ENCODE measurements at regions not wholly inside any gene's neighbourhood (a gene's known extent, or its start where the extent isn't known, plus 50 kb on each side); places are given as distances from the start of the nearest gene placed in this dataset.

DNA sequence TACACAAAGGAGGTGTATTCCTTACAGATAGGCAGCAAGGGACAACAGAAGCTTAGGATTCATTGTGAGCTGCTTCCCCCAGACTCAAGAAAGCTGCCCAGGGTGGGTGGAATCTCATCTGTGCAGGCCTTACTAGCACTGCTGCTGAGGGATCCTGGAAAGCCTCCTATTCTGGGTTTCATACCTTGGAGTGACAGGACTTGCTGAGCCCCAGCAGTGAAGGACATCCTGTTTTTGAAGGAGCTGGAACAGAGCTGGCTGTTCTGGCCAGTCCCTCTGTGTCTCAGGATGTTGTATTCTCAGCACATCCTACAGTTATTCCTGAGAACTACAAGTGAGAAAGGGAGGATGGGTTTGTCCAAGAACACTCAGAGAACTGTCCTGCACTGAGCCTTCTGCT, 486.3 kb downstream of the PTPRU start:
- Histone ChIP-seq H3K36me3 (no peaks in the 10 kb centered on the region), H3K27ac (no peak overlapping the region), H3K9me3 (peaks cover 0 to 24% (median 12%) of the 10 kb centered on the region in 11 donors), H3K27me3 (peaks cover 0 to 20% (median 5%) of the 10 kb centered on the region in 7 donors), H3K4me3 (no peak overlapping the region), H3K4me1 (no peaks in the 10 kb centered on the region)
- ATAC-seq (no peak), DNase-seq (no peak)
- intact Hi-C loops (cut with DNase I): no loop called here
- TF ChIP-seq, protein P1, sequence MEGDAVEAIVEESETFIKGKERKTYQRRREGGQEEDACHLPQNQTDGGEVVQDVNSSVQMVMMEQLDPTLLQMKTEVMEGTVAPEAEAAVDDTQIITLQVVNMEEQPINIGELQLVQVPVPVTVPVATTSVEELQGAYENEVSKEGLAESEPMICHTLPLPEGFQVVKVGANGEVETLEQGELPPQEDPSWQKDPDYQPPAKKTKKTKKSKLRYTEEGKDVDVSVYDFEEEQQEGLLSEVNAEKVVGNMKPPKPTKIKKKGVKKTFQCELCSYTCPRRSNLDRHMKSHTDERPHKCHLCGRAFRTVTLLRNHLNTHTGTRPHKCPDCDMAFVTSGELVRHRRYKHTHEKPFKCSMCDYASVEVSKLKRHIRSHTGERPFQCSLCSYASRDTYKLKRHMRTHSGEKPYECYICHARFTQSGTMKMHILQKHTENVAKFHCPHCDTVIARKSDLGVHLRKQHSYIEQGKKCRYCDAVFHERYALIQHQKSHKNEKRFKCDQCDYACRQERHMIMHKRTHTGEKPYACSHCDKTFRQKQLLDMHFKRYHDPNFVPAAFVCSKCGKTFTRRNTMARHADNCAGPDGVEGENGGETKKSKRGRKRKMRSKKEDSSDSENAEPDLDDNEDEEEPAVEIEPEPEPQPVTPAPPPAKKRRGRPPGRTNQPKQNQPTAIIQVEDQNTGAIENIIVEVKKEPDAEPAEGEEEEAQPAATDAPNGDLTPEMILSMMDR (IDR thresholded peaks at IDR 0.05): no peak

DNA sequence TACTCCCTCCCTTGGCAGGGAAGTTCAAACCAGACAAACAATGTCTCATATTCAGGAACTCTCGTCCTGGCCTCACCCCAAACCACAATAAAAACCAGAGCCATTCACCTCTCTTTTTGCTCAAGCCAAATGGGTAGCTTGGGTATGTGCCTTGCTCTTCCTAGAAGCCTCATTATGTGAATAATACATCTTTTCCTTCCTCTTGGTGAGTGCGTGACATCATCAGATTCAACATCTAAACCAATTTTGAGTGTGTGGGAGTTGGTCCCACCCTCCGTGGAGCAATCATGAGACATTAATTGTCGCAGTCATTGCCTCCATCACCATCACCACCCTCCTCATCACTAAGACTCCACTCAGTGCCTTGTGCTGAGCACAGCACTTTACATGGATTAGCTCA, 482.9 kb downstream of the PTPRU start:
- Histone ChIP-seq H3K4me1 (no peaks in the 10 kb centered on the region), H3K9me3 (peaks cover 0 to 31% (median 12%) of the 10 kb centered on the region in 11 donors), H3K36me3 (no peaks in the 10 kb centered on the region), H3K27ac (no peak overlapping the region), H3K4me3 (no peak overlapping the region), H3K27me3 (peaks cover 0 to 12% (median 0%) of the 10 kb centered on the region in 7 donors)
- WGBS, 2 donors: 50 to 55% methylated on average over 4 of the region's 4 CpGs
- DNase-seq (no peak), ATAC-seq (no peak)
- TF ChIP-seq, protein P1 (IDR thresholded peaks at IDR 0.05): no peak
- intact Hi-C loops (cut with DNase I): no loop called here

DNA sequence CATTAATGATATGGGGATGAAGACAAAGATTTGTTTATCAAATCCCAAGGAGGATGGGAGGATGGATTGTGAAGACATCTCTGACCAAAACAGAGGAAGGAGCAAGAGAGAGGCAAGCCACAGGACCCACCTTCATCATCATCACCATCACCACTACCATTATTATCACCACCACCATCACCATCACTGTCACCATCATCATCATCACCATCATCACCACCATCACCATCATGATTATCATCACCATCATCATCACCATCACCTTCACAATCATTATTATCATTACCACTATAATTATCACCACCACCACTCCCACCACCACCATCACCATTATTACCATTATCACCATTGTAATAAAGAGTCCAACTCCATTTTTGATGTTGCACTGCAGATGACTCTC, 482.5 kb downstream of the PTPRU start:
- TF ChIP-seq, protein P1 (IDR thresholded peaks at IDR 0.05): no peak
- H3K36me3 ChIP-seq: no peaks in the 10 kb centered on the region
- no peaks in the 10 kb centered on the region for H3K4me1 ChIP-seq
- ATAC-seq (no peak), DNase-seq (no peak)
- intact Hi-C loops (cut with DNase I): no loop called here
- no peak overlapping the region for H3K27ac ChIP-seq
- peaks cover 0 to 15% (median 0%) of the 10 kb centered on the region in 7 donors for H3K27me3 ChIP-seq
- no peak overlapping the region for H3K4me3 ChIP-seq
- H3K9me3 ChIP-seq: peaks cover 0 to 31% (median 12%) of the 10 kb centered on the region in 11 donors

DNA sequence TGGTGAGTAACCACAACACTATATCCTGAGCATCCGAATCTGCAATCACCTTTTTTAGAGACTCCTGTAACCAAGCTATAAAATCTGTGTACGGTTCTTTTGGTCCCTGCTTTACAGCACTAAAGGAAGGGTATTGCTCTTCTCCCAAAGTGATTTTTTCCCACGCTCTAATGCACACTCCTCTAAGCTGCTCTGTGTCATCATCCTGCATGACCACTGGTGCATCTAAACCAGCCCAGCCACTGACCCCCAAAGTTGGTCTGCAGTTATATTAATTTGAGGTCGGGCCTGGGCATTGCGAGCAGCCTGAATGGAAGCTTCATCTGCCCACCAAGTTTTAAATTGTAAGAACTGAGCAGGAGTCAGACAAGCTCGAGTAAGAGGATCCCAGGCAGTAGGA, 480.0 kb downstream of the PTPRU start:
- Histone ChIP-seq H3K36me3 (no peaks in the 10 kb centered on the region), H3K4me1 (peaks cover 0 to 20% (median 0%) of the 10 kb centered on the region in 9 donors), H3K27ac (no peak overlapping the region), H3K9me3 (peaks cover 0 to 13% (median 0%) of the 10 kb centered on the region in 11 donors), H3K27me3 (peaks cover 0 to 18% (median 6%) of the 10 kb centered on the region in 7 donors), H3K4me3 (no peak overlapping the region)
- intact Hi-C loops (cut with DNase I): no loop called here
- ATAC-seq (no peak), DNase-seq (no peak)
- WGBS, 2 donors: 64 to 65% methylated on average over 6 of the region's 6 CpGs
- TF ChIP-seq, protein P1 (IDR thresholded peaks at IDR 0.05): no peak

Measured in heart right ventricle (tissue), 16 donors.